ENCODE measurements at regions not wholly inside any gene's neighbourhood (a gene's known extent, or its start where the extent isn't known, plus 50 kb on each side); places are given as distances from the start of the nearest gene placed in this dataset.

DNA sequence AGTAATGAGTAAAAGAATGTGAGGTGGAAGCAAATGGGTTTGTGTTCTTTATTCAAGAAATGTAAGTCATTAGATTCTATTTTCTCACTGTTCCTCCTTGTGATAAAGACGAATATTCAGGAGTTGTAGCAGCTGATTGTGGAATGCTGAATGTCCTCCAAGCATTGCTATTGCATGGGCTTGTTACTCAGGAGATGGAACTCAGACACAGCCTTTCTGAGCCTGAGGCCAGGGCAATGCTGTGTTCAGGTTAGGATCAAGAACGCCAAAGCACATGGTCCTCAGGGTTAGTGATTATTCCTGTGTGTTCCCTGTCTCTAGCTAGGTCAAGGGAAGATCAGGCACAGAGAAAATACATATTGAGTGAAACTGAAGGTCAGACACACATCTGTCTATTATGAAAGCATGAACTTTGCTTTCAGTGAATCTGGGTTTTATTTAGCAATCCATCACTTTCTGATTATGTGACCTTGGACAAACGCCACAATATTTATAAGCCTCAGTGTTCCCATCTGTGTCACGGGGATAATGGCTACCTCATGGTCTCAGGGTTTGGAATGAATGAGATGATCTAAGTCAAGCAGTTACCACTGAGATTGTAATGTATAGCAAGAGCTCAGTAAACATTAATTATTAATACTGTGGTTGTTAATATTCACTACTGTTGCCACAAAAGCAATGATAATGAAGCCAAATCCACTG lies 426.8 kb upstream of the DYNLRB2 start:
- H3K4me2 ChIP-seq (ENCODE audit: low read depth, low read length, poor library complexity, severe bottlenecking): no peak overlapping the region
- TF ChIP-seq EZH2phosphoT487 (conservative IDR thresholded peaks at IDR 0.05; ENCODE audit: low read length): no peak
- TF ChIP-seq, protein P1, sequence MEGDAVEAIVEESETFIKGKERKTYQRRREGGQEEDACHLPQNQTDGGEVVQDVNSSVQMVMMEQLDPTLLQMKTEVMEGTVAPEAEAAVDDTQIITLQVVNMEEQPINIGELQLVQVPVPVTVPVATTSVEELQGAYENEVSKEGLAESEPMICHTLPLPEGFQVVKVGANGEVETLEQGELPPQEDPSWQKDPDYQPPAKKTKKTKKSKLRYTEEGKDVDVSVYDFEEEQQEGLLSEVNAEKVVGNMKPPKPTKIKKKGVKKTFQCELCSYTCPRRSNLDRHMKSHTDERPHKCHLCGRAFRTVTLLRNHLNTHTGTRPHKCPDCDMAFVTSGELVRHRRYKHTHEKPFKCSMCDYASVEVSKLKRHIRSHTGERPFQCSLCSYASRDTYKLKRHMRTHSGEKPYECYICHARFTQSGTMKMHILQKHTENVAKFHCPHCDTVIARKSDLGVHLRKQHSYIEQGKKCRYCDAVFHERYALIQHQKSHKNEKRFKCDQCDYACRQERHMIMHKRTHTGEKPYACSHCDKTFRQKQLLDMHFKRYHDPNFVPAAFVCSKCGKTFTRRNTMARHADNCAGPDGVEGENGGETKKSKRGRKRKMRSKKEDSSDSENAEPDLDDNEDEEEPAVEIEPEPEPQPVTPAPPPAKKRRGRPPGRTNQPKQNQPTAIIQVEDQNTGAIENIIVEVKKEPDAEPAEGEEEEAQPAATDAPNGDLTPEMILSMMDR (IDR thresholded peaks at IDR 0.05; ENCODE audit: insufficient read depth, low read length, poor library complexity, severe bottlenecking): no peak

DNA sequence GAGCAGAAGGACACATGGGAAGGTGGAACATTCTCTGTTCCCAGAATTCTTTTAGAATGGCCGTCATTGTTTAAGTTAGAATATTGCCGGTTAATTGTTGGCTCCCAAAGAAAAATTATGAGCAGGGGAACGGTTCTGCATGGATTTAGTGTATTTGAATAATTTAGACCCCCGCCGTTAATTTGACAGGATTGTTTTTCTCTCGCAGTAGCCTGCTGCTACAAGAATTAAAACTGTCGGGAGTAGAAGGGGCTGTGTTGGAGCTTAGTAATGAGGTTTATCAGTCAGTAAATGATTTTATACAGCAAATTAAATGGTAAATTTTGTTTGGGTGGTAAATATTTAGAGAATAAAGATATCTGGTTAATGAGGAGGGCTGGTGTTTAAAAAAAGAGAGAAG lies 431.2 kb upstream of the DYNLRB2 start:
- Histone ChIP-seq H3K27me3 (ENCODE audit: low read length) (no peaks in the 10 kb centered on the region), H3K4me2 (ENCODE audit: low read depth, low read length, poor library complexity, severe bottlenecking) (no peak overlapping the region), H3F3A (ENCODE audit: insufficient read depth) (no peaks in the 10 kb centered on the region), H2AFZ (ENCODE audit: low read depth, low read length, severe bottlenecking) (no peak overlapping the region), H4K20me1 (ENCODE audit: low read depth, low read length) (no peaks in the 10 kb centered on the region), H3K79me2 (ENCODE audit: insufficient read depth, low read length) (no peaks in the 10 kb centered on the region), H3K9ac (ENCODE audit: low read length) (no peak overlapping the region), H3K9me3 (ENCODE audit: insufficient read depth, low read length) (no peaks in the 10 kb centered on the region), H3K9me2 (replicated peaks; ENCODE audit: insufficient read depth, low read length) (no peaks in the 10 kb centered on the region), H3K27ac (ENCODE audit: low read depth, low read length) (no peak overlapping the region), H3K4me3 (ENCODE audit: insufficient read depth, low read length, poor library complexity, severe bottlenecking) (no peak overlapping the region), H3K36me3 (ENCODE audit: low read length) (no peaks in the 10 kb centered on the region)
- TF ChIP-seq EZH2phosphoT487 (conservative IDR thresholded peaks at IDR 0.05; ENCODE audit: low read length): no peak
- TF ChIP-seq, protein P1 (IDR thresholded peaks at IDR 0.05; ENCODE audit: insufficient read depth, low read length, poor library complexity, severe bottlenecking): no peak

More for the DNA sequence above, 426.8 kb upstream of the DYNLRB2 start:
- no peak overlapping the region for H3K9ac ChIP-seq (ENCODE audit: low read length)
- no peaks in the 10 kb centered on the region for H3K9me2 ChIP-seq (replicated peaks; ENCODE audit: insufficient read depth, low read length)
- H3K27ac ChIP-seq (ENCODE audit: low read depth, low read length): no peak overlapping the region
- H2AFZ ChIP-seq (ENCODE audit: low read depth, low read length, severe bottlenecking): no peak overlapping the region
- H3K27me3 ChIP-seq (ENCODE audit: low read length): no peaks in the 10 kb centered on the region
- H3K4me3 ChIP-seq (ENCODE audit: insufficient read depth, low read length, poor library complexity, severe bottlenecking): no peak overlapping the region
- no peaks in the 10 kb centered on the region for H3K9me3 ChIP-seq (ENCODE audit: insufficient read depth, low read length)
- no peaks in the 10 kb centered on the region for H3K36me3 ChIP-seq (ENCODE audit: low read length)
- H3F3A ChIP-seq (ENCODE audit: insufficient read depth): no peaks in the 10 kb centered on the region
- no peaks in the 10 kb centered on the region for H4K20me1 ChIP-seq (ENCODE audit: low read depth, low read length)
- H3K79me2 ChIP-seq (ENCODE audit: insufficient read depth, low read length): no peaks in the 10 kb centered on the region

DNA sequence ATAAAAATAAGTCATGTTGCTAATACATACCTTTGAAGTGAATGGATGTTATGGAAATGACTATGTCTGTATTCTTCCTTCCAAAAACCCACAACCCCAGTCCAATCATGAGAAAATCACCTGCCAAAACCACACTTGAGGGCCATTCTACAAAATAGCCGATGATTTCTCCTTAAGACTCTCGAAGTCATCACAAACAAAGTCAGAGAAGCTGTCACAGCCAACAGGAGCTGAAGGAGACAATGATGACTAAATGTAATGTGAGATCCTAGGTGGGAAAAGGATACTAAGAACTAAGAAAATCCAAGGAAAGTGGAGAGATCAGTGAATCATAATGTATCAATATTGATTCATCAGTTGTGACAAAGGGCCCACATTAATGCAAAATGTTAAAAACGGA lies 432.9 kb upstream of the DYNLRB2 start:
- no peak overlapping the region for H3K27ac ChIP-seq (ENCODE audit: low read depth, low read length)
- no peaks in the 10 kb centered on the region for H3K36me3 ChIP-seq (ENCODE audit: low read length)
- no peaks in the 10 kb centered on the region for H3K9me3 ChIP-seq (ENCODE audit: insufficient read depth, low read length)
- H3K9me2 ChIP-seq (replicated peaks; ENCODE audit: insufficient read depth, low read length): no peaks in the 10 kb centered on the region
- H4K20me1 ChIP-seq (ENCODE audit: low read depth, low read length): no peaks in the 10 kb centered on the region
- no peaks in the 10 kb centered on the region for H3K27me3 ChIP-seq (ENCODE audit: low read length)
- no peaks in the 10 kb centered on the region for H3F3A ChIP-seq (ENCODE audit: insufficient read depth)
- H3K9ac ChIP-seq (ENCODE audit: low read length): no peak overlapping the region
- no peak overlapping the region for H3K4me3 ChIP-seq (ENCODE audit: insufficient read depth, low read length, poor library complexity, severe bottlenecking)
- H3K79me2 ChIP-seq (ENCODE audit: insufficient read depth, low read length): no peaks in the 10 kb centered on the region
- no peak overlapping the region for H3K4me2 ChIP-seq (ENCODE audit: low read depth, low read length, poor library complexity, severe bottlenecking)
- TF ChIP-seq, protein P1 (IDR thresholded peaks at IDR 0.05; ENCODE audit: insufficient read depth, low read length, poor library complexity, severe bottlenecking): no peak
- no peak for TF ChIP-seq EZH2phosphoT487 (conservative IDR thresholded peaks at IDR 0.05; ENCODE audit: low read length)
- no peak overlapping the region for H2AFZ ChIP-seq (ENCODE audit: low read depth, low read length, severe bottlenecking)

All from SU-DHL-6 (cell line).